Activated B cell treated with CpG ODN at 0.5 μM for 24 hours (primary cell): ENCODE measurements at regions not wholly inside any gene's neighbourhood (a gene's known extent, or its start where the extent isn't known, plus 50 kb on each side); places are given as distances from the start of the nearest gene placed in this dataset.

Experiments used
- ATAC-seq: fragments of 200-7000 bp; cut with Tn5 transposase; one replicate; pipeline ENCODE4 v1.10.0; 2021; ENCODE audit warnings: low read depth, mild to moderate bottlenecking, moderate library complexity
- CTCF ChIA-PET: fragments of 350-600 bp; sonication (Branson Sonifier 250); formaldehyde crosslinking; loops from one replicate; lab custom pipeline; 2021; ENCODE audit warnings: antibody characterized with exemption; lab: Charles Lee
- POLR2A ChIA-PET: fragments of 350-600 bp; sonication (Branson Sonifier 250); formaldehyde crosslinking; loops from one replicate; lab custom pipeline; 2021; ENCODE audit warnings: antibody characterized with exemption; lab: Charles Lee
- DNase-seq: peaks from one replicate; pipeline ENCODE4 v3.0.0; 2022
- H3K27ac Mint-ChIP-seq: one replicate; pipeline ENCODE4 v1.8.0; 2020; ENCODE audit warnings: mixed read lengths
- H3K27me3 Mint-ChIP-seq: one replicate; pipeline ENCODE4 v1.8.0; 2021; ENCODE audit warnings: mixed read lengths
- H3K36me3 Mint-ChIP-seq: one replicate; pipeline ENCODE4 v1.8.0; 2021; ENCODE audit warnings: low read depth, mixed read lengths
- H3K4me1 Mint-ChIP-seq: one replicate; pipeline ENCODE4 v1.8.0; 2021; ENCODE audit warnings: mixed read lengths
- H3K4me3 Mint-ChIP-seq: one replicate; pipeline ENCODE4 v1.8.0; 2020; ENCODE audit warnings: mild to moderate bottlenecking, mixed read lengths
- H3K9me3 Mint-ChIP-seq: one replicate; pipeline ENCODE4 v1.8.0; 2020; ENCODE audit warnings: mixed read lengths
- intact Hi-C: fragments of 100-400 bp; cut with micrococcal nuclease; formaldehyde crosslinking; loops from one replicate; pipeline ENCODE4 v1.15.1; 2024
- TF ChIP-seq, protein P1 (sequence below): fragments of 200-600 bp; IDR thresholded peaks from one replicate; pipeline ENCODE4 v1.8.0; 2022; ENCODE audit warnings: antibody characterized with exemption, mild to moderate bottlenecking

DNA sequence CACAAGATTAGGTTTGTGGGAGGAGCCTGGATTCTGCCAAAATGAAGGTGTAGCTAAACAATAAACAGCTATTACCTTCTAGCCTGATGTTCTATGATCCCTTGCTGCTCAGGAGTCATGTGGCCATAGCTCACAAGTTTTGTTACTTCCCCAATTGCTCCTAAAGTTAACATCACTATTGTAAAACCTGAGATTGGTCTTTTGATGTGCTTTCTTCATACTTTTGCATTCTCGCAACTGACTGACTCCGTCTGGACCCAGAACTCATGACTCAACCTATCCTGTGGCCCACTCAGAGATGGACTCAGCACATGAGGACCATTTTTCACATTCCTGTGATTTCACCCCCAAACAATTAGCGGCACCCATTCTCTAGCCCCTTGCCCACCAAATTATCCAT, 69.1 kb downstream of the PTGS2 start:
- CTCF ChIA-PET, result no interaction called here
- peaks cover 3% of the 10 kb centered on the region for H3K27me3 Mint-ChIP-seq
- no peak for ATAC-seq

DNA sequence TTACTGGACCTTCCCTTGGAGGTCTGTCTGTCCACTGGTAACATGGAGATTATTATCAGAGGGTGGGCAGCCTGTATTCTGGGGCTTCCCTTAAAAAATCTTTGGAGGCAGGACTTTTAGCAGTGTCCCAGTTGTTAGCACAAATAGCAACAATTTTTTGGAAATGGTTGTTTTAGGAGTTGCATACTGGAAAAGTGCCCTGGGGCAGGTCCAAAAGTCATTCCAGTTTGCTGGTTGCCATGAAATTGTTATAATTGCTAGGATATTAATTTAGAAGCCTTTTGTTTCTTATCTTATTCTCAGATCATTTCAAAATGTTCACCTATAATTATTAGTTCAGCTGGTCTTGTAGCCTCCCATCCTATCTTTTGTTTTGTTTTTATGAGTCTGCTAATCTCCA, 71.0 kb downstream of the PTGS2 start:
- no peak for DNase-seq
- no peaks in the 10 kb centered on the region for H3K9me3 Mint-ChIP-seq
- CTCF ChIA-PET, result no interaction called here
- POLR2A ChIA-PET, result no interaction called here
- no peaks in the 10 kb centered on the region for H3K4me1 Mint-ChIP-seq
- H3K27me3 Mint-ChIP-seq, result peaks cover 6% of the 10 kb centered on the region
- no peak for ATAC-seq
- H3K4me3 Mint-ChIP-seq, result no peak overlapping the region
- TF ChIP-seq, protein P1, sequence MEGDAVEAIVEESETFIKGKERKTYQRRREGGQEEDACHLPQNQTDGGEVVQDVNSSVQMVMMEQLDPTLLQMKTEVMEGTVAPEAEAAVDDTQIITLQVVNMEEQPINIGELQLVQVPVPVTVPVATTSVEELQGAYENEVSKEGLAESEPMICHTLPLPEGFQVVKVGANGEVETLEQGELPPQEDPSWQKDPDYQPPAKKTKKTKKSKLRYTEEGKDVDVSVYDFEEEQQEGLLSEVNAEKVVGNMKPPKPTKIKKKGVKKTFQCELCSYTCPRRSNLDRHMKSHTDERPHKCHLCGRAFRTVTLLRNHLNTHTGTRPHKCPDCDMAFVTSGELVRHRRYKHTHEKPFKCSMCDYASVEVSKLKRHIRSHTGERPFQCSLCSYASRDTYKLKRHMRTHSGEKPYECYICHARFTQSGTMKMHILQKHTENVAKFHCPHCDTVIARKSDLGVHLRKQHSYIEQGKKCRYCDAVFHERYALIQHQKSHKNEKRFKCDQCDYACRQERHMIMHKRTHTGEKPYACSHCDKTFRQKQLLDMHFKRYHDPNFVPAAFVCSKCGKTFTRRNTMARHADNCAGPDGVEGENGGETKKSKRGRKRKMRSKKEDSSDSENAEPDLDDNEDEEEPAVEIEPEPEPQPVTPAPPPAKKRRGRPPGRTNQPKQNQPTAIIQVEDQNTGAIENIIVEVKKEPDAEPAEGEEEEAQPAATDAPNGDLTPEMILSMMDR, result no peak
- no peak overlapping the region for H3K27ac Mint-ChIP-seq
- no peaks in the 10 kb centered on the region for H3K36me3 Mint-ChIP-seq
- intact Hi-C loops, result no loop called here

More for the DNA sequence above, 69.1 kb downstream of the PTGS2 start:
- peaks cover 3% of the 10 kb centered on the region for H3K4me1 Mint-ChIP-seq
- POLR2A ChIA-PET, result no interaction called here
- H3K9me3 Mint-ChIP-seq, result no peaks in the 10 kb centered on the region
- intact Hi-C loops, result no loop called here
- no peaks in the 10 kb centered on the region for H3K36me3 Mint-ChIP-seq
- no peak overlapping the region for H3K27ac Mint-ChIP-seq
- DNase-seq, result no peak
- TF ChIP-seq, protein P1, result no peak
- no peak overlapping the region for H3K4me3 Mint-ChIP-seq

DNA sequence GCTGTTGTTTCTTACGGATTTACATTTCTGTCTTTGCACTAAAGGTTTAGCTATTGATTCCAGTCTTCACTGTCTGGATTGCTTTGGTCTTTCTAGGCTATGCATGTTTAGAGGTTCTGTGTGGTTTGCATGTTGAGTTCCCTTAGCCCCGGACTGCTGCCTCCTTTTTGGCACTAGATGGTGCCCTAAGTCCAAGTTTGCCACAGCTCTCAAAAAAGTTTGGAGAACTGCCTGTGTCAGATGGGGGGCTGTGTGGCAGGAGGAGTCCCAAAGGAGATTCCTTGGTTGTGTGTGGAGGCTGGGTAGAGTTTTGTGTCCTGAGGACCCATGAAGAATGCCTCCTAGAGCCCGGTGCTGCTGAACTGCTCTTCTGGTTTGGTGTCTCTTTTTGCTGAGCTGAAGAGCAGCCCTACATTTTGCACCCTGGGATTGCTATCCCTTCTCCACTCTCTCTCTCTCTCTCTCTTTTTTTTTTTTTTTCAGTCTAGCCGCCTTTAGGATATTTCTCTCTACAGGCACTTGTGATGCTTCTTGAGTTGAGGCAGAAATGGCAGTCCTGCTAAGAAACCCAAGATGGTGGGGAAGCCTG, 74.4 kb downstream of the PTGS2 start:
- ChIA-PET POLR2A (no interaction called here), CTCF (interaction anchor here (1.2 kb wide), 1 partner anchor 380 kb away, joined by 6 read pairs; no protein-coding TSS in a partner anchor)
- no peaks in the 10 kb centered on the region for H3K36me3 Mint-ChIP-seq
- no peaks in the 10 kb centered on the region for H3K4me1 Mint-ChIP-seq
- H3K9me3 Mint-ChIP-seq, result no peaks in the 10 kb centered on the region
- TF ChIP-seq, protein P1, result no peak
- peaks cover 2% of the 10 kb centered on the region for H3K27me3 Mint-ChIP-seq
- DNase-seq, result no peak
- no peak overlapping the region for H3K4me3 Mint-ChIP-seq
- no peak overlapping the region for H3K27ac Mint-ChIP-seq
- intact Hi-C loops, result loop anchor here (1.0 kb wide), 1 partner anchor 380 kb away; no protein-coding TSS in a partner anchor
- no peak for ATAC-seq

DNA sequence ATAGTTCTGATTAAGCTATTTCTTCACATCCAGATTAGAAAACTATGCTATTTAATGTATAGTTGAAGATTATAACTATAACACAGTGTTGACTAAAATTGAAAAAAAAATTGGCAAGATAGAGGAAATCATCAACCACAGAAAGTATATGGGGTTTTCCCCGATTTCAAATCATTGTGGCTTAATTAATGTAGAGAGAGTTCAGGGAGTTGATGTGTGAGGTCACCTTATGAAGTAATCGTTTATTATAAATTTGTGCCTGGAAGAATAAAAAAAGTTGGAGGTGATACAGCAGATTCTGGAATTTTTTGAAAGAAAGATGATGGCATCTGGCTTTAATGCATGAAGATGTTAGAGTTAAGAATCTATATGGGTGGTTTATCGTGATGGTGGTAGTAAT, 84.3 kb downstream of the PTGS2 start:
- intact Hi-C loops, result no loop called here
- TF ChIP-seq, protein P1, result no peak
- no peak for ATAC-seq
- CTCF ChIA-PET, result no interaction called here
- H3K27ac Mint-ChIP-seq, result no peak overlapping the region
- H3K4me3 Mint-ChIP-seq, result no peak overlapping the region
- POLR2A ChIA-PET, result no interaction called here
- H3K27me3 Mint-ChIP-seq, result no peaks in the 10 kb centered on the region
- H3K36me3 Mint-ChIP-seq, result no peaks in the 10 kb centered on the region
- H3K9me3 Mint-ChIP-seq, result peaks cover 14% of the 10 kb centered on the region
- no peak for DNase-seq
- peaks cover 5% of the 10 kb centered on the region for H3K4me1 Mint-ChIP-seq

DNA sequence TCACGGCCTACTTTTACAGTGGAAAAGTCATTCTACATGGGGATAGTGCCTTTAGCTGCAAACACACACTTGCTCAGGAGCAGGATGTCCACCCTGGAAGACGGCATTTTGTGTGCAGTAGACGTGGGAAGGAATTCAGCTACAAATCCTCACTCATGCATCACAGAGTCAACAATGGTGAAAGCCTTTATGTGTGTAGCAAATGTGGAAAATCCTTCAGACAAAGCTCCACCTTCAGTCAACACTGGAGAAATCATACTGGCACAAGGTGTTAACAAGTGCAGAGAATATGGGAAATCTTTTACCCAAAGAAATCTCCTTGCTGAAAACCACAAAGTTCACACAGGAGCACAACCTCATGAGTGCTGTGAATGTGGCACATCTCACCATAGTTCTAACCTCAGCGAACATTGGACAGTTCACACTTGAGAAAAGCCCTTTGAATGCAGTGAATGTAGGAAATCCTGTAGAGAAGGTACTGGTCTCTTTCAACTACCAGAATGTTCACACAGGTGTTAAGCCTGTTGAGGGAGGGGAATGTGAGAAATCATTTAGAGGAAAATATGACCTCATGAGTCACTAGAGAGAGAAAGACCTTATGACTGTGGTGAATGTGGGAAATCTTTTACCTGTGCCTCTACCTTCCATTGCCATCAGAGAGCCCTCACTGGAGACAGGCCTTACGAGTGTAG, 101.8 kb downstream of the PTGS2 start:
- H3K4me1 Mint-ChIP-seq, result no peaks in the 10 kb centered on the region
- intact Hi-C loops, result no loop called here
- H3K9me3 Mint-ChIP-seq, result peaks cover 8% of the 10 kb centered on the region
- ChIA-PET POLR2A (no interaction called here), CTCF (no interaction called here)
- H3K27me3 Mint-ChIP-seq, result no peaks in the 10 kb centered on the region
- no peak for DNase-seq
- no peaks in the 10 kb centered on the region for H3K36me3 Mint-ChIP-seq
- H3K4me3 Mint-ChIP-seq, result no peak overlapping the region
- ATAC-seq, result no peak
- no peak overlapping the region for H3K27ac Mint-ChIP-seq
- TF ChIP-seq, protein P1, result no peak
